GM12878 (cell line): ENCODE measurements at regions not wholly inside any gene's neighbourhood (a gene's known extent, or its start where the extent isn't known, plus 50 kb on each side); places are given as distances from the start of the nearest gene placed in this dataset.

Experiments
- ATAC-seq: fragments of 200-7000 bp; cut with Tn5 transposase; 3 replicates; pipeline ENCODE4 v1.9.1; 2020; ENCODE audit warnings: mild to moderate bottlenecking, moderate library complexity
- BruUV-seq: library from RNA; stranded (reverse); fragments of 400-500 nt; replicated peaks from 2 replicates; lab custom pipeline; 2021; lab: Mats Ljungman, UMichigan
- CTCF ChIA-PET: fragments of 300-600 bp; sonication (Branson Sonifier 250); formaldehyde crosslinking; extraction: SDS; loops from one replicate; lab custom pipeline; 2021; ENCODE audit warnings: inconsistent platforms; lab: Yijun Ruan, JAX
- POLR2A ChIA-PET: fragments of 350-600 bp; formaldehyde crosslinking; extraction: SDS; loops from one replicate; lab custom pipeline; 2021; ENCODE audit warnings: inconsistent platforms; lab: Charles Lee
- RAD21 ChIA-PET: fragments of 300-600 bp; sonication (Branson Sonifier 250); formaldehyde crosslinking; loops from one replicate; lab custom pipeline; 2023; ENCODE audit warnings: antibody characterized with exemption; ENCODE audit not compliant: unreplicated experiment; lab: Charles Lee
- SMC1A ChIA-PET: fragments of 300-600 bp; sonication (Branson Sonifier 250); formaldehyde crosslinking; loops from one replicate; lab custom pipeline; 2023; ENCODE audit not compliant: unreplicated experiment, uncharacterized antibody; lab: Charles Lee
- DNase-seq: peaks from one replicate; pipeline ENCODE4 v3.0.0-alpha.2; 2011; ENCODE audit warnings: low read depth, low spot score
- FAIRE-seq: peaks from 3 replicates; lab custom pipeline; 2011; peaks lifted over from hg19 to GRCh38; lab: Jason Lieb, UNC
- H2AFZ ChIP-seq: 2 replicates; pipeline ENCODE4 v1.6.0; 2011; ENCODE audit warnings: low read depth, low read length, control low read depth; ENCODE audit not compliant: control insufficient read depth
- H3K27ac ChIP-seq: 2 replicates; pipeline ENCODE4 v1.5.1; 2011; ENCODE audit warnings: control low read depth; ENCODE audit not compliant: control insufficient read depth, insufficient read depth
- H3K27me3 ChIP-seq, 2 experiments: replicated peaks in 1 of 2; 2 replicates each; pipeline versions ENCODE4 v1.6.0 to v1.6.1; 2011; ENCODE audit warnings: low read length in 1 of 2; ENCODE audit not compliant: control insufficient read depth in 2 of 2, insufficient read depth in 2 of 2
- H3K36me3 ChIP-seq, 2 experiments: 2 replicates each; pipeline ENCODE4 v1.5.1; 2011; ENCODE audit warnings: low read length in 1 of 2; ENCODE audit not compliant: control insufficient read depth in 2 of 2, insufficient read depth in 2 of 2
- H3K4me1 ChIP-seq: 2 replicates; pipeline ENCODE4 v1.6.1; 2011; ENCODE audit warnings: mild to moderate bottlenecking, low read length, moderate library complexity, mixed read lengths; ENCODE audit not compliant: control insufficient read depth, insufficient read depth
- H3K4me2 ChIP-seq: 2 replicates; pipeline ENCODE4 v1.6.0; 2011; ENCODE audit warnings: control low read depth; ENCODE audit not compliant: control insufficient read depth, insufficient read depth
- H3K4me3 ChIP-seq: fragments of 200-600 bp; sonication (generic); 2 replicates; pipeline ENCODE4 v1.5.1; 2016
- H3K79me2 ChIP-seq: 2 replicates; pipeline ENCODE4 v1.6.0; 2011; ENCODE audit warnings: low read length; ENCODE audit not compliant: control insufficient read depth, insufficient read depth
- H3K9ac ChIP-seq: 2 replicates; pipeline ENCODE4 v1.8.0; 2011; ENCODE audit warnings: low read length, control low read depth, mixed read lengths; ENCODE audit not compliant: control insufficient read depth, insufficient read depth
- H3K9me3 ChIP-seq: replicated peaks from 3 replicates; pipeline ENCODE4 v1.5.1; 2011; ENCODE audit warnings: mild to moderate bottlenecking, low read length; ENCODE audit not compliant: control insufficient read depth, insufficient read depth
- H4K20me1 ChIP-seq: 2 replicates; pipeline ENCODE4 v1.6.0; 2011; ENCODE audit not compliant: control insufficient read depth, insufficient read depth
- RAD21 ChIP-seq: IDR thresholded peaks from 2 replicates; pipeline ENCODE4 v1.6.1; 2011; ENCODE audit warnings: mild to moderate bottlenecking, low read depth, low read length, moderate library complexity; ENCODE audit not compliant: insufficient read depth
- SMC3 ChIP-seq: IDR thresholded peaks from 2 replicates; pipeline ENCODE4 v1.6.1; 2011; ENCODE audit warnings: low read length, improper control_type of control experiment, borderline replicate concordance
- WGBS: methylation state at CpG from one replicate; pipeline ENCODE4 v1.1.6; 2016; ENCODE audit warnings: low lambda C conversion rate; ENCODE audit not compliant: insufficient replicate concordance, insufficient coverage; ENCODE audit errors: missing lambda C conversion rate; 5-methylcytosine and 5-hydroxymethylcytosine counted together
- in situ Hi-C: fragments of 300-500 bp; cut with MboI; formaldehyde crosslinking; loops from 9 replicates; pipeline ENCODE4 v1.14.3; 2018; ENCODE audit warnings: mixed read lengths
- intact Hi-C: fragments of 100-400 bp; cut with micrococcal nuclease; formaldehyde crosslinking; loops from one replicate; pipeline ENCODE4 v1.14.2; 2022; ENCODE audit not compliant: unreplicated experiment
- TF ChIP-seq, protein P1 (sequence below): fragments of 150-350 bp; IDR thresholded peaks from 2 replicates; pipeline ENCODE4 v1.6.1; 2014; ENCODE audit warnings: mild to moderate bottlenecking, low read depth, low read length
- TF ChIP-seq, protein P2 (sequence below), 3 experiments: IDR thresholded peaks in 2 of 3; conservative IDR thresholded peaks in 1 of 3; 2 replicates each; pipeline ENCODE4 v1.5.1; 2011; ENCODE audit warnings: low read depth in 3 of 3, low read length in 3 of 3, mild to moderate bottlenecking in 3 of 3, control low read depth in 2 of 3, moderate library complexity in 2 of 3, inconsistent platforms in 1 of 3, mixed read lengths in 1 of 3; ENCODE audit not compliant: control insufficient read depth in 2 of 3, insufficient read depth in 1 of 3; ENCODE audit errors: extremely low read depth in 1 of 3

DNA sequence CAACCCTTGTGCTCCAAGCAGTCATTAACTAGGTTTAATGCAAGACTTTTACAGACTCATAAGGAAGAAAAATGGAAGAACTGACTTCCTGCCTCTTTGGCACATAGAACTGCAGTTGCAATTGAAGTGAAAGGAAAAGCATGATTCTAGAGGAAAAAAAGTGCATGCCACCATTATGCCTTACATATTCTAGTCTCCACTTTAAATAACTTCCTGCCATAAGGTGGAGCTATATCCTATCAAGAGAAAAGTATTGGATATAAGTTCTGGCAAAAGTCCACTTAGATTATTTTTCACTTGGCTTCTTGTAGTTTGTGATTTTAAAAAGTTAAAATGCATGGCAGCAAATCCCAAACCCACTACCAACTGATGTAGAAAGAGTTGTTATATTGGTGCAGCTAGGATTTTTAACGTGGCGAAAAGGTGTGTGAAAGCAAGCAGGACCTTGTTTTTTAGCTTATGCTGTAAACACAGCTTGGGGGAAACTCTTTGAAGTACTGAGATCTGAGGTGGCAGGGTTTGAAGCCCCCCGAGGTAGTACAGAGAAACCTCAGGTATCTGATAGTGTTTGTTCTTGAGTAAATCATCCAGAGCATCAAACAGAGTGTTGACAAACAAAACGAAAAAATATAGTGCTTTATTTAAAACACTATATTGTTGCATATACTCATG is 117.9 kb downstream of the ANXA1 start:
- ATAC-seq (peak; percentile 48), DNase-seq (no peak)
- H3K9me3 ChIP-seq = no peaks in the 10 kb centered on the region
- H3K4me2 ChIP-seq = no peak overlapping the region
- no peaks in the 10 kb centered on the region for H3K36me3 ChIP-seq
- intact Hi-C loops = loop anchor here (10.0 kb wide), 1 partner anchor 295 kb away; no protein-coding TSS in a partner anchor
- POLR2A ChIA-PET = no interaction called here
- no peak overlapping the region for H3K4me3 ChIP-seq
- H4K20me1 ChIP-seq = no peaks in the 10 kb centered on the region
- SMC1A ChIA-PET = interaction anchor here (0.8 to 4.3 kb wide), 13 partner anchors 10 to 363 kb away, joined by 3 to 21 read pairs (median 4); no protein-coding TSS in a partner anchor
- H3K9ac ChIP-seq = no peak overlapping the region
- no peak overlapping the region for H3K27ac ChIP-seq
- CTCF ChIA-PET = interaction anchor here (0.7 to 4.0 kb wide), 11 partner anchors 9 to 1110 kb away, joined by 3 to 28 read pairs (median 4); no protein-coding TSS in a partner anchor
- 36% methylated on average over 4 of the region's 4 CpGs for WGBS
- BruUV-seq = no TSS peak
- TF ChIP-seq, protein P1, sequence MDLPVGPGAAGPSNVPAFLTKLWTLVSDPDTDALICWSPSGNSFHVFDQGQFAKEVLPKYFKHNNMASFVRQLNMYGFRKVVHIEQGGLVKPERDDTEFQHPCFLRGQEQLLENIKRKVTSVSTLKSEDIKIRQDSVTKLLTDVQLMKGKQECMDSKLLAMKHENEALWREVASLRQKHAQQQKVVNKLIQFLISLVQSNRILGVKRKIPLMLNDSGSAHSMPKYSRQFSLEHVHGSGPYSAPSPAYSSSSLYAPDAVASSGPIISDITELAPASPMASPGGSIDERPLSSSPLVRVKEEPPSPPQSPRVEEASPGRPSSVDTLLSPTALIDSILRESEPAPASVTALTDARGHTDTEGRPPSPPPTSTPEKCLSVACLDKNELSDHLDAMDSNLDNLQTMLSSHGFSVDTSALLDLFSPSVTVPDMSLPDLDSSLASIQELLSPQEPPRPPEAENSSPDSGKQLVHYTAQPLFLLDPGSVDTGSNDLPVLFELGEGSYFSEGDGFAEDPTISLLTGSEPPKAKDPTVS = no peak
- TF ChIP-seq, protein P2, sequence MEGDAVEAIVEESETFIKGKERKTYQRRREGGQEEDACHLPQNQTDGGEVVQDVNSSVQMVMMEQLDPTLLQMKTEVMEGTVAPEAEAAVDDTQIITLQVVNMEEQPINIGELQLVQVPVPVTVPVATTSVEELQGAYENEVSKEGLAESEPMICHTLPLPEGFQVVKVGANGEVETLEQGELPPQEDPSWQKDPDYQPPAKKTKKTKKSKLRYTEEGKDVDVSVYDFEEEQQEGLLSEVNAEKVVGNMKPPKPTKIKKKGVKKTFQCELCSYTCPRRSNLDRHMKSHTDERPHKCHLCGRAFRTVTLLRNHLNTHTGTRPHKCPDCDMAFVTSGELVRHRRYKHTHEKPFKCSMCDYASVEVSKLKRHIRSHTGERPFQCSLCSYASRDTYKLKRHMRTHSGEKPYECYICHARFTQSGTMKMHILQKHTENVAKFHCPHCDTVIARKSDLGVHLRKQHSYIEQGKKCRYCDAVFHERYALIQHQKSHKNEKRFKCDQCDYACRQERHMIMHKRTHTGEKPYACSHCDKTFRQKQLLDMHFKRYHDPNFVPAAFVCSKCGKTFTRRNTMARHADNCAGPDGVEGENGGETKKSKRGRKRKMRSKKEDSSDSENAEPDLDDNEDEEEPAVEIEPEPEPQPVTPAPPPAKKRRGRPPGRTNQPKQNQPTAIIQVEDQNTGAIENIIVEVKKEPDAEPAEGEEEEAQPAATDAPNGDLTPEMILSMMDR (IDR thresholded peaks at IDR 0.05 in 2 of 3, conservative IDR thresholded peaks at IDR 0.05 in 1 of 3; ENCODE audit: control insufficient read depth in 2 of 3, extremely low read depth in 1 of 3, insufficient read depth in 1 of 3, low read depth in 3 of 3, low read length in 3 of 3) = peak in 2 of 3 experiments; percentile 9 to 35; a peak in 2 of 6 replicates
- TF ChIP-seq RAD21 = peak; percentile 13; the same call in 1 of the 2 replicates
- peak; percentile 10; the same call in 1 of the 2 replicates for TF ChIP-seq SMC3
- TF ChIP-seq, all 136 proteins: peak for 3
- RAD21 ChIA-PET = interaction anchor here (0.6 to 3.2 kb wide), 8 partner anchors 49 to 1110 kb away, joined by 3 to 17 read pairs (median 5); no protein-coding TSS in a partner anchor
- H3K27me3 ChIP-seq = no peaks in the 10 kb centered on the region
- no peak for FAIRE-seq
- no peaks in the 10 kb centered on the region for H3K4me1 ChIP-seq
- in situ Hi-C loops = no loop called here
- no peak overlapping the region for H2AFZ ChIP-seq
- no peaks in the 10 kb centered on the region for H3K79me2 ChIP-seq
